Left ventricle myocardium superior (tissue), 1 donor: ENCODE measurements at regions not wholly inside any gene's neighbourhood (a gene's known extent, or its start where the extent isn't known, plus 50 kb on each side); places are given as distances from the start of the nearest gene placed in this dataset.
A peak's percentile ranks its signal among the peaks of the same experiment; 100 is the strongest.

Source experiments
- ATAC-seq: fragments of 200-7000 bp; cut with Tn5 transposase; one replicate; pipeline ENCODE4 v1.9.1; 2020; ENCODE audit warnings: mild to moderate bottlenecking, moderate library complexity
- DNase-seq: peaks from one replicate; pipeline ENCODE4 v3.0.0-alpha.2; 2020
- intact Hi-C: fragments of 100-400 bp; cut with micrococcal nuclease; formaldehyde crosslinking; loops from one replicate; pipeline ENCODE4 v1.11.0; 2022
- donor health status: DM: no; HTN: yes; CAD: no; lungs with severe emphysema.

GRCh38 chr10:131588704-131589220, 277.2 kb upstream of the TCERG1L start:
- intact Hi-C loops = no loop called here
- DNase-seq (peak; percentile 2), ATAC-seq (no peak)

GRCh38 chr10:131590567-131590966, 279.0 kb upstream of the TCERG1L start:
- intact Hi-C loops = no loop called here
- DNase-seq (no peak), ATAC-seq (no peak)

GRCh38 chr10:131591936-131592335, 280.4 kb upstream of the TCERG1L start:
- DNase-seq = no peak
- intact Hi-C loops = no loop called here
- ATAC-seq = no peak

- ATAC-seq (no peak), DNase-seq (peak; percentile 3)
- intact Hi-C loops = no loop called here
These were observed 291.6 kb upstream of the PPP2R2D start for GRCh38 chr10:131609176-131609575.

- intact Hi-C loops = no loop called here
- ATAC-seq (no peak), DNase-seq (no peak)
These were observed 285.7 kb upstream of the PPP2R2D start for GRCh38 chr10:131615150-131615549.

GRCh38 chr10:131616040-131616439, 284.8 kb upstream of the PPP2R2D start:
- intact Hi-C loops = no loop called here
- DNase-seq (no peak), ATAC-seq (no peak)

GRCh38 chr10:131617113-131617858, 283.5 kb upstream of the PPP2R2D start:
- no peak for DNase-seq
- ATAC-seq = no peak
- intact Hi-C loops = no loop called here

- intact Hi-C loops = no loop called here
- DNase-seq (no peak), ATAC-seq (no peak)
These were observed 282.1 kb upstream of the PPP2R2D start for GRCh38 chr10:131618587-131619267.

GRCh38 chr10:131620314-131620713, 280.5 kb upstream of the PPP2R2D start:
- ATAC-seq = no peak
- intact Hi-C loops = no loop called here
- DNase-seq = no peak

GRCh38 chr10:131620904-131621303, 279.9 kb upstream of the PPP2R2D start:
- DNase-seq = no peak
- intact Hi-C loops = no loop called here

GRCh38 chr10:131621784-131622624, 278.8 kb upstream of the PPP2R2D start:
- intact Hi-C loops = no loop called here
- ATAC-seq = no peak

More at GRCh38 chr10:131620904-131621303, 279.9 kb upstream of the PPP2R2D start:
- ATAC-seq = no peak

GRCh38 chr10:131625041-131625440, 275.8 kb upstream of the PPP2R2D start:
- no peak for DNase-seq
- intact Hi-C loops = no loop called here
- ATAC-seq = no peak

More at GRCh38 chr10:131621784-131622624, 278.8 kb upstream of the PPP2R2D start:
- no peak for DNase-seq

GRCh38 chr10:131626274-131626673, 274.5 kb upstream of the PPP2R2D start:
- DNase-seq (no peak), ATAC-seq (no peak)
- intact Hi-C loops = no loop called here

- ATAC-seq = no peak
- no peak for DNase-seq
- intact Hi-C loops = no loop called here
These were observed 271.6 kb upstream of the PPP2R2D start for GRCh38 chr10:131629026-131629770.

- ATAC-seq (no peak), DNase-seq (no peak)
- intact Hi-C loops = no loop called here
These were observed 270.0 kb upstream of the PPP2R2D start for GRCh38 chr10:131630772-131631258.

- no peak for DNase-seq
- intact Hi-C loops = no loop called here
- no peak for ATAC-seq
These were observed 269.2 kb upstream of the PPP2R2D start for GRCh38 chr10:131631619-131632018.

- intact Hi-C loops = no loop called here
- DNase-seq = no peak
- no peak for ATAC-seq
These were observed 265.2 kb upstream of the PPP2R2D start for GRCh38 chr10:131635564-131636015.

GRCh38 chr10:131636116-131636515, 264.7 kb upstream of the PPP2R2D start:
- ATAC-seq = no peak
- DNase-seq = no peak
- intact Hi-C loops = no loop called here
